Liver (tissue), 8 donors: ENCODE measurements at regions not wholly inside any gene's neighbourhood (a gene's known extent, or its start where the extent isn't known, plus 50 kb on each side); places are given as distances from the start of the nearest gene placed in this dataset.

Experiments
- DNase-seq: peaks from one replicate; pipeline ENCODE4 v3.0.0-alpha.2; 2017; ENCODE audit warnings: low spot score
- H3K27ac ChIP-seq, 2 donors: one replicate each; pipeline ENCODE4 v1.7.0; 2013; ENCODE audit warnings: inconsistent platforms in 2 of 2, low read length in 2 of 2, control low read depth in 1 of 2, low read depth in 1 of 2, mild to moderate bottlenecking in 1 of 2
- H3K27me3 ChIP-seq, 4 donors: one replicate each; pipeline versions ENCODE4 v1.6.1 to v1.7.0; 2013; ENCODE audit warnings: low read length in 3 of 4, inconsistent platforms in 1 of 4, mild to moderate bottlenecking in 1 of 4, moderate library complexity in 1 of 4; ENCODE audit not compliant: control insufficient read depth in 4 of 4, insufficient read depth in 4 of 4
- H3K36me3 ChIP-seq, 4 donors: one replicate each; pipeline versions ENCODE4 v1.6.1 to v1.7.0; 2013; ENCODE audit warnings: low read length in 3 of 4, mild to moderate bottlenecking in 3 of 4, low read depth in 1 of 4, moderate library complexity in 1 of 4; ENCODE audit not compliant: control insufficient read depth in 4 of 4, insufficient read depth in 3 of 4
- H3K4me1 ChIP-seq, 4 donors: one replicate each; pipeline versions ENCODE4 v1.6.1 to v1.7.0; 2013; ENCODE audit warnings: low read length in 3 of 4, mild to moderate bottlenecking in 3 of 4, moderate library complexity in 1 of 4; ENCODE audit not compliant: control insufficient read depth in 4 of 4, insufficient read depth in 4 of 4
- H3K4me3 ChIP-seq, 3 donors: one replicate each; pipeline versions ENCODE4 v1.6.1 to v1.7.0; 2013; ENCODE audit warnings: low read length in 3 of 3, control low read depth in 1 of 3, low read depth in 1 of 3, mild to moderate bottlenecking in 1 of 3
- H3K9ac ChIP-seq, 2 donors: one replicate each; pipeline ENCODE4 v1.7.0; 2013; ENCODE audit warnings: low read length in 2 of 2, mild to moderate bottlenecking in 2 of 2, moderate library complexity in 2 of 2, control low read depth in 1 of 2, low read depth in 1 of 2
- H3K9me3 ChIP-seq, 4 donors: one replicate each; pipeline versions ENCODE4 v1.6.1 to v1.7.0; 2013; ENCODE audit warnings: low read length in 3 of 4; ENCODE audit not compliant: control insufficient read depth in 4 of 4
- EGR1 ChIP-seq, 2 donors: IDR thresholded peaks; 2 replicates each; pipeline ENCODE4 v1.6.1; 2016 to 2018; ENCODE audit warnings: antibody characterized with exemption in 2 of 2, low read depth in 2 of 2
- FOXA1 ChIP-seq: IDR thresholded peaks from 2 replicates; pipeline ENCODE4 v1.6.1; 2016; ENCODE audit warnings: antibody characterized with exemption
- FOXA2 ChIP-seq: IDR thresholded peaks from 2 replicates; pipeline ENCODE4 v1.6.1; 2016; ENCODE audit warnings: antibody characterized with exemption
- GABPA ChIP-seq, 2 donors: IDR thresholded peaks in 1 of 2; conservative IDR thresholded peaks in 1 of 2; 2 replicates each; pipeline ENCODE4 v1.6.1; 2016; ENCODE audit warnings: antibody characterized with exemption in 2 of 2, mild to moderate bottlenecking in 1 of 2, moderate library complexity in 1 of 2
- HNF4A ChIP-seq, 2 donors: conservative IDR thresholded peaks; 2 replicates each; pipeline ENCODE4 v1.6.1; 2016; ENCODE audit warnings: antibody characterized with exemption in 2 of 2, mild to moderate bottlenecking in 2 of 2
- HNF4G ChIP-seq: IDR thresholded peaks from 2 replicates; pipeline ENCODE4 v1.6.1; 2016; ENCODE audit warnings: antibody characterized with exemption
- JUND ChIP-seq, 2 donors: IDR thresholded peaks; 2 replicates each; pipeline ENCODE4 v1.6.1; 2016; ENCODE audit warnings: antibody characterized with exemption in 2 of 2
- RAD21 ChIP-seq, 2 donors: IDR thresholded peaks; 2 replicates each; pipeline ENCODE4 v1.6.1; 2016; ENCODE audit warnings: antibody characterized with exemption in 2 of 2, mild to moderate bottlenecking in 2 of 2
- RXRA ChIP-seq, 2 donors: IDR thresholded peaks; 2 replicates each; pipeline ENCODE4 v1.6.1; 2017 to 2018; ENCODE audit warnings: antibody characterized with exemption in 2 of 2, mild to moderate bottlenecking in 1 of 2
- SP1 ChIP-seq: IDR thresholded peaks from 2 replicates; pipeline ENCODE4 v1.6.1; 2018; ENCODE audit warnings: antibody characterized with exemption, mild to moderate bottlenecking
- TAF1 ChIP-seq: conservative IDR thresholded peaks from 2 replicates; pipeline ENCODE4 v1.6.1; 2016; ENCODE audit warnings: antibody characterized with exemption, mild to moderate bottlenecking
- YY1 ChIP-seq: IDR thresholded peaks from 2 replicates; pipeline ENCODE4 v1.6.1; 2016; ENCODE audit warnings: antibody characterized with exemption, mild to moderate bottlenecking
- WGBS: extraction: QIAGEN DNeasy Blood & Tissue Kit; methylation state at CpG from one replicate; pipeline ENCODE4 v1.1.7; 2013; 5-methylcytosine and 5-hydroxymethylcytosine counted together
- TF ChIP-seq, protein P1 (sequence below): IDR thresholded peaks from 2 replicates; pipeline ENCODE4 v1.6.1; 2016; ENCODE audit warnings: antibody characterized with exemption
- TF ChIP-seq, protein P2 (sequence below): fragments of 150-350 bp; IDR thresholded peaks from 2 replicates; pipeline ENCODE4 v1.5.1; 2017; ENCODE audit warnings: improper control_type of control experiment, low read depth, low read length; ENCODE audit not compliant: missing input control
- TF ChIP-seq, protein P3 (sequence below): IDR thresholded peaks from 2 replicates; pipeline ENCODE4 v1.6.1; 2016; ENCODE audit warnings: antibody characterized with exemption
- donor health status: healthy.
- donor health status: healthy.
- donor health status: healthy.
- donor health status: healthy.
- donor health status: healthy.

DNA sequence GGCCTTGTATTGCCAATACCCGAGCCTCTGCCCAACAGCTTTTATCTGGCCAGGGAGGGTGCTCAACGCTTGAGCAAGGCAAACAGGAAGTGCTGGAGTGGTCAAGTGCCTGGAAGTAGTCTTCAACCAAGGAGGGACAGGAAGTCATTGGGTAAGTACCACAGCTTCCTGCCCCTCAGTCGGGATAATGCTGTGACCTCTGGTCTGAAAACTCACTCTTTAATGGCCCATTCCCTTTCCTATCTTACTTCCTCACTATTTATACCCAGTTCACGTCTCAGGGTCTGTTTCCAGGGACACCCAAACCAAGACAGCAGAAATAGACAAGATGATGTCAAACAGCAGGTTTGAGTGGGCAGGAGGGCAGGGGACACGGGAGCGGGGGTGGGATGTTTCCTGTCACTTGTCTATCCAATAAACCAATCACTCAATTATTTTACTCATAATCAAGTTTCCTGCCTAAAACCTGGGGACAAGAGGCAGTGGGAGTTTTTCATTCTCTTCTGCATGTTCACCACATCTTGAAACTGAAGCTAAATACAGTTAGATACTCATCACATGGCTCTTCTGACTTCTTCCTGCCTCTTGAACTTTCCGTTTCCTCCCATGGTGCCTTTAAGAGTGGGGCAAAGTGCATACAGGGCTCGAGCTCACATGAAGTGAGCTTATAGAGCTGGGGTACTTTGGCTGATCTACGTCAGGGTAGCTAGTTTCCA, 68.9 kb upstream of the CAB39 start:
- Histone ChIP-seq H3K9me3 (no peaks in the 10 kb centered on the region), H3K4me3 (no peak overlapping the region), H3K36me3 (no peaks in the 10 kb centered on the region), H3K9ac (no peak overlapping the region), H3K4me1 (peaks cover 0 to 2% (median 0%) of the 10 kb centered on the region in 4 donors), H3K27ac (peak overlapping the region in 1 of 2 donors; percentile 18), H3K27me3 (no peaks in the 10 kb centered on the region)
- 60% methylated on average over 9 of the region's 9 CpGs for whole genome bisulfite sequencing
- TF ChIP-seq RXRA (IDR thresholded peaks at IDR 0.05) (no peak), HNF4A (conservative IDR thresholded peaks at IDR 0.05) (no peak), EGR1 (IDR thresholded peaks at IDR 0.05; ENCODE audit: low read depth in 2 of 2) (peak in 1 of 2 donors; percentile 66), FOXA1 (no peak), FOXA2 (no peak), YY1 (no peak), RAD21 (IDR thresholded peaks at IDR 0.05) (peak in 1 of 2 donors; percentile 29), JUND (IDR thresholded peaks at IDR 0.05) (no peak), GABPA (IDR thresholded peaks at IDR 0.05 in 1 of 2, conservative IDR thresholded peaks at IDR 0.05 in 1 of 2) (no peak), TAF1 (no peak), SP1 (no peak)
- TF ChIP-seq, protein P1, sequence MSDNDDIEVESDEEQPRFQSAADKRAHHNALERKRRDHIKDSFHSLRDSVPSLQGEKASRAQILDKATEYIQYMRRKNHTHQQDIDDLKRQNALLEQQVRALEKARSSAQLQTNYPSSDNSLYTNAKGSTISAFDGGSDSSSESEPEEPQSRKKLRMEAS: peak; percentile 74
- TF ChIP-seq, protein P2, sequence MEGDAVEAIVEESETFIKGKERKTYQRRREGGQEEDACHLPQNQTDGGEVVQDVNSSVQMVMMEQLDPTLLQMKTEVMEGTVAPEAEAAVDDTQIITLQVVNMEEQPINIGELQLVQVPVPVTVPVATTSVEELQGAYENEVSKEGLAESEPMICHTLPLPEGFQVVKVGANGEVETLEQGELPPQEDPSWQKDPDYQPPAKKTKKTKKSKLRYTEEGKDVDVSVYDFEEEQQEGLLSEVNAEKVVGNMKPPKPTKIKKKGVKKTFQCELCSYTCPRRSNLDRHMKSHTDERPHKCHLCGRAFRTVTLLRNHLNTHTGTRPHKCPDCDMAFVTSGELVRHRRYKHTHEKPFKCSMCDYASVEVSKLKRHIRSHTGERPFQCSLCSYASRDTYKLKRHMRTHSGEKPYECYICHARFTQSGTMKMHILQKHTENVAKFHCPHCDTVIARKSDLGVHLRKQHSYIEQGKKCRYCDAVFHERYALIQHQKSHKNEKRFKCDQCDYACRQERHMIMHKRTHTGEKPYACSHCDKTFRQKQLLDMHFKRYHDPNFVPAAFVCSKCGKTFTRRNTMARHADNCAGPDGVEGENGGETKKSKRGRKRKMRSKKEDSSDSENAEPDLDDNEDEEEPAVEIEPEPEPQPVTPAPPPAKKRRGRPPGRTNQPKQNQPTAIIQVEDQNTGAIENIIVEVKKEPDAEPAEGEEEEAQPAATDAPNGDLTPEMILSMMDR: no peak
- no peak for DNase-seq

DNA sequence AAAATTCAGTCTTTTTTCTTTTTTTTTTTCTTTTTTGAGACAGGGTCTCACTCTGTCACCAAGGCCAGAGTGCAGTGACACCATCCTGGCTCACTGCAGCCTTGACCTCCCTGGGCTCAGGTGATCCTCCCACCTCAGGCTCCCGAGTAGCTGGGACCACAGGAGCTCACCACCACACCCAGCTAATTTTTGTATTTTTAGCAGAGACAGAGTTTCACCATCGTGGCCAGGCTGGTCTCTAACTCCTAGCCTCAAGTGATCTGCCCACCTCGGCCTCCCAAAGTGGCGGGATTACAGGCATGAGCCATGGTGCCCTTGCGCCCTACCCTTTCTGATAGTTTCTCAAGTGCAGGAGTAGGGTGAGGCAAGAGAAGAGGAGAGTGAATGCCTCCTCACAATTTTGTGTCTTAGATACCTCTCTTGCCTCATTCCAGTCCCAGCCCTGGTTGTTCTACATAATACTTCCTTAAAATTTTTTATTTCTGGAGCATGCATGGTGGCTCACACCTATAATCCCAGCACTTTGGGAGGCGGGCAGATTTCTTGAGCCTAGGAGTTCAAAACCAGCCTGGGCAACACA, 68.2 kb upstream of the CAB39 start:
- Histone ChIP-seq H3K36me3 (no peaks in the 10 kb centered on the region), H3K4me3 (no peak overlapping the region), H3K9ac (no peak overlapping the region), H3K9me3 (no peaks in the 10 kb centered on the region), H3K4me1 (peaks cover 0 to 2% (median 0%) of the 10 kb centered on the region in 4 donors), H3K27ac (no peak overlapping the region), H3K27me3 (no peaks in the 10 kb centered on the region)
- 87% methylated on average over 6 of the region's 6 CpGs for WGBS
- no peak for DNase-seq
- TF ChIP-seq, protein P2: no peak
- no peak for TF ChIP-seq HNF4G
- no peak for TF ChIP-seq TAF1
- no peak for TF ChIP-seq FOXA1

DNA sequence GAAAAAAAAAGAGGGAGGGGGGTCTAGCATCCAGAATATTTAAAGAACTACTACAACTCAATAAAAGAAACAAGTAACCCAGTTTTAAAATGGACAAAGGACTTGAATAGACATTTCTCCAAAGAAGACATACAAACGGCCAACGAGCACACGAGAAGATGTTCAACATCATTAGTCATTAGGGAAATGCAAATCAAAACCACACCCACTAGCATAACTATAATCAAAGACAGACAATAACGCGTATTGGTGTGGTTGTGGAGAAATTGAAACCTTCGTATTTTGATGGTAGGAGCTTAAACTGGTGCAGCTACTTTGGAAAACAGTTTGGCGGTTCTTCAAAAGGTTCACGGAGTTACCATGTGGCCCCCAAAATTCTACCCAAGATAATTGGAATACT, 64.3 kb upstream of the CAB39 start:
- no peaks in the 10 kb centered on the region for H3K9me3 ChIP-seq
- H3K27ac ChIP-seq: no peak overlapping the region
- H3K27me3 ChIP-seq: no peaks in the 10 kb centered on the region
- no peak overlapping the region for H3K4me3 ChIP-seq
- H3K4me1 ChIP-seq: peaks cover 0 to 2% (median 0%) of the 10 kb centered on the region in 4 donors
- H3K9ac ChIP-seq: no peak overlapping the region
- no peaks in the 10 kb centered on the region for H3K36me3 ChIP-seq
- WGBS: 90% methylated on average over 8 of the region's 8 CpGs
- DNase-seq: no peak
- no peak for TF ChIP-seq JUND (IDR thresholded peaks at IDR 0.05)
- TF ChIP-seq, protein P1: no peak
- no peak for TF ChIP-seq YY1
- TF ChIP-seq, protein P3, sequence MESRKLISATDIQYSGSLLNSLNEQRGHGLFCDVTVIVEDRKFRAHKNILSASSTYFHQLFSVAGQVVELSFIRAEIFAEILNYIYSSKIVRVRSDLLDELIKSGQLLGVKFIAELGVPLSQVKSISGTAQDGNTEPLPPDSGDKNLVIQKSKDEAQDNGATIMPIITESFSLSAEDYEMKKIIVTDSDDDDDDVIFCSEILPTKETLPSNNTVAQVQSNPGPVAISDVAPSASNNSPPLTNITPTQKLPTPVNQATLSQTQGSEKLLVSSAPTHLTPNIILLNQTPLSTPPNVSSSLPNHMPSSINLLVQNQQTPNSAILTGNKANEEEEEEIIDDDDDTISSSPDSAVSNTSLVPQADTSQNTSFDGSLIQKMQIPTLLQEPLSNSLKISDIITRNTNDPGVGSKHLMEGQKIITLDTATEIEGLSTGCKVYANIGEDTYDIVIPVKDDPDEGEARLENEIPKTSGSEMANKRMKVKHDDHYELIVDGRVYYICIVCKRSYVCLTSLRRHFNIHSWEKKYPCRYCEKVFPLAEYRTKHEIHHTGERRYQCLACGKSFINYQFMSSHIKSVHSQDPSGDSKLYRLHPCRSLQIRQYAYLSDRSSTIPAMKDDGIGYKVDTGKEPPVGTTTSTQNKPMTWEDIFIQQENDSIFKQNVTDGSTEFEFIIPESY: no peak
- TF ChIP-seq GABPA (IDR thresholded peaks at IDR 0.05 in 1 of 2, conservative IDR thresholded peaks at IDR 0.05 in 1 of 2): no peak
- TF ChIP-seq TAF1: no peak
- TF ChIP-seq, protein P2: no peak
